ENCODE measurements at regions not wholly inside any gene's neighbourhood (a gene's known extent, or its start where the extent isn't known, plus 50 kb on each side); places are given as distances from the start of the nearest gene placed in this dataset.
"Not testable (repeated sequence)": the region's sequence is repeated elsewhere in the genome, so short reads cannot be mapped to it uniquely, and the experiment has no call there.

- no peak for FAIRE-seq
- no peak overlapping the region for H3K27ac Mint-ChIP-seq (ENCODE audit: unreplicated experiment)
- no peak overlapping the region for H3K4me2 ChIP-seq (ENCODE audit: low read length)
Measured at GRCh38 chr7:119256446-119257131, 1016.4 kb upstream of the KCND2 start.

GRCh38 chr7:119266790-119267189, 1006.2 kb upstream of the KCND2 start:
- not testable (repeated sequence) for H3K9me3 ChIP-seq (ENCODE audit: insufficient read depth, low read depth, low read length); H3K27me3 ChIP-seq (ENCODE audit: insufficient read depth, low read length); DNase-seq (ENCODE audit: low read depth); H3K4me1 ChIP-seq (ENCODE audit: insufficient read depth, low read length); H3K4me3 ChIP-seq (ENCODE audit: insufficient read depth, low read depth, low read length); H3K36me3 Mint-ChIP-seq (ENCODE audit: low read depth, unreplicated experiment); H3K4me2 ChIP-seq (ENCODE audit: low read length); FAIRE-seq; H3K27ac Mint-ChIP-seq (ENCODE audit: unreplicated experiment); H3K4me3 Mint-ChIP-seq (ENCODE audit: unreplicated experiment); H3K27ac ChIP-seq (ENCODE audit: low read depth, low read length); H2AFZ ChIP-seq (ENCODE audit: low read depth, low read length); H3K27me3 Mint-ChIP-seq (ENCODE audit: low read depth, unreplicated experiment); H3K9me3 Mint-ChIP-seq (ENCODE audit: unreplicated experiment); H3K36me3 ChIP-seq (ENCODE audit: insufficient read depth, low read length); H3K4me1 Mint-ChIP-seq (ENCODE audit: low read depth, unreplicated experiment); H3K79me2 ChIP-seq (ENCODE audit: insufficient read depth, low read length); H4K20me1 ChIP-seq (ENCODE audit: insufficient read depth, low read length); H3K9ac ChIP-seq (ENCODE audit: low read length)

More at GRCh38 chr7:119256446-119257131, 1016.4 kb upstream of the KCND2 start:
- Histone ChIP-seq H3K27ac (ENCODE audit: low read depth, low read length) (no peak overlapping the region), H3K9ac (ENCODE audit: low read length) (no peak overlapping the region), H3K27me3 (ENCODE audit: insufficient read depth, low read length) (no peaks in the 10 kb centered on the region), H3K4me1 (ENCODE audit: insufficient read depth, low read length) (no peaks in the 10 kb centered on the region), H4K20me1 (ENCODE audit: insufficient read depth, low read length) (no peaks in the 10 kb centered on the region), H3K9me3 (ENCODE audit: insufficient read depth, low read depth, low read length) (no peaks in the 10 kb centered on the region), H3K36me3 (ENCODE audit: insufficient read depth, low read length) (no peaks in the 10 kb centered on the region), H3K79me2 (ENCODE audit: insufficient read depth, low read length) (no peaks in the 10 kb centered on the region), H3K4me3 (ENCODE audit: insufficient read depth, low read depth, low read length) (no peak overlapping the region), H2AFZ (ENCODE audit: low read depth, low read length) (no peak overlapping the region)
- Mint-ChIP-seq H3K4me1 (ENCODE audit: low read depth, unreplicated experiment) (peaks cover 7% of the 10 kb centered on the region), H3K9me3 (ENCODE audit: unreplicated experiment) (no peaks in the 10 kb centered on the region), H3K27me3 (ENCODE audit: low read depth, unreplicated experiment) (no peaks in the 10 kb centered on the region), H3K4me3 (ENCODE audit: unreplicated experiment) (no peak overlapping the region), H3K36me3 (ENCODE audit: low read depth, unreplicated experiment) (no peaks in the 10 kb centered on the region)
- no peak for TF ChIP-seq EZH2 (IDR thresholded peaks at IDR 0.05; ENCODE audit: insufficient read depth, low read length)
- no peak for TF ChIP-seq CTCF (IDR thresholded peaks at IDR 0.05; ENCODE audit: insufficient read depth, low read depth, low read length)
- no peak for DNase-seq (ENCODE audit: low read depth)

- H4K20me1 ChIP-seq (ENCODE audit: insufficient read depth, low read length), result no peaks in the 10 kb centered on the region
- Mint-ChIP-seq H3K27ac (ENCODE audit: unreplicated experiment) (no peak overlapping the region), H3K27me3 (ENCODE audit: low read depth, unreplicated experiment) (no peaks in the 10 kb centered on the region), H3K9me3 (ENCODE audit: unreplicated experiment) (no peaks in the 10 kb centered on the region), H3K4me3 (ENCODE audit: unreplicated experiment) (no peak overlapping the region), H3K4me1 (ENCODE audit: low read depth, unreplicated experiment) (no peaks in the 10 kb centered on the region), H3K36me3 (ENCODE audit: low read depth, unreplicated experiment) (no peaks in the 10 kb centered on the region)
- H3K4me3 ChIP-seq (ENCODE audit: insufficient read depth, low read depth, low read length), result no peak overlapping the region
- no peaks in the 10 kb centered on the region for H3K9me3 ChIP-seq (ENCODE audit: insufficient read depth, low read depth, low read length)
- no peaks in the 10 kb centered on the region for H3K27me3 ChIP-seq (ENCODE audit: insufficient read depth, low read length)
- peak; percentile 84 for TF ChIP-seq CTCF (IDR thresholded peaks at IDR 0.05; ENCODE audit: insufficient read depth, low read depth, low read length)
- no peak for TF ChIP-seq EZH2 (IDR thresholded peaks at IDR 0.05; ENCODE audit: insufficient read depth, low read length)
- no peak overlapping the region for H3K9ac ChIP-seq (ENCODE audit: low read length)
- no peak for FAIRE-seq
- DNase-seq (ENCODE audit: low read depth), result peak; percentile 25
- no peak overlapping the region for H3K27ac ChIP-seq (ENCODE audit: low read depth, low read length)
- no peak overlapping the region for H3K4me2 ChIP-seq (ENCODE audit: low read length)
- H2AFZ ChIP-seq (ENCODE audit: low read depth, low read length), result peak overlapping the region; percentile 59
- no peaks in the 10 kb centered on the region for H3K4me1 ChIP-seq (ENCODE audit: insufficient read depth, low read length)
- no peaks in the 10 kb centered on the region for H3K36me3 ChIP-seq (ENCODE audit: insufficient read depth, low read length)
- no peaks in the 10 kb centered on the region for H3K79me2 ChIP-seq (ENCODE audit: insufficient read depth, low read length)
Measured at GRCh38 chr7:119270045-119270464, 1002.9 kb upstream of the KCND2 start.

Data from astrocyte (in vitro differentiated cells and primary cell).